Fibroblast of villous mesenchyme (primary cell): ENCODE measurements at regions not wholly inside any gene's neighbourhood (a gene's known extent, or its start where the extent isn't known, plus 50 kb on each side); places are given as distances from the start of the nearest gene placed in this dataset.

Experiments
- DNase-seq: peaks from one replicate; pipeline ENCODE4 v3.0.0-alpha.2; 2010; ENCODE audit warnings: low read depth
- H3K4me3 ChIP-seq: 2 replicates; pipeline ENCODE4 v1.5.1; 2011; ENCODE audit warnings: low read depth, mild to moderate bottlenecking, low read length
- CTCF ChIP-seq: IDR thresholded peaks from 2 replicates; pipeline ENCODE4 v1.5.1; 2012; ENCODE audit warnings: low read depth, mild to moderate bottlenecking, low read length; ENCODE audit not compliant: insufficient read depth

GRCh38 chr17:68780596-68780995 is 174.6 kb downstream of the ABCA8 start:
- H3K4me3 ChIP-seq: no peak overlapping the region
- no peak for TF ChIP-seq CTCF
- no peak for DNase-seq

GRCh38 chr17:68778726-68779125 is 176.5 kb downstream of the ABCA8 start:
- no peak overlapping the region for H3K4me3 ChIP-seq
- no peak for TF ChIP-seq CTCF
- DNase-seq: no peak

GRCh38 chr17:68777856-68778694 is 176.9 kb upstream of the FAM20A start:
- no peak for TF ChIP-seq CTCF
- no peak for DNase-seq
- H3K4me3 ChIP-seq: no peak overlapping the region

- peak; percentile 76 for TF ChIP-seq CTCF
- H3K4me3 ChIP-seq: no peak overlapping the region
- DNase-seq: peak; percentile 83
These were observed 176.2 kb upstream of the FAM20A start for GRCh38 chr17:68777243-68777855.

GRCh38 chr17:68776451-68776850 is 175.3 kb upstream of the FAM20A start:
- no peak for TF ChIP-seq CTCF
- H3K4me3 ChIP-seq: no peak overlapping the region
- DNase-seq: no peak

- TF ChIP-seq CTCF: no peak
- DNase-seq: no peak
These were observed 174.8 kb upstream of the FAM20A start for GRCh38 chr17:68775969-68776368.

More at GRCh38 chr17:68775969-68776368, 174.8 kb upstream of the FAM20A start:
- H3K4me3 ChIP-seq: no peak overlapping the region
